ENCODE measurements at regions not wholly inside any gene's neighbourhood (a gene's known extent, or its start where the extent isn't known, plus 50 kb on each side); places are given as distances from the start of the nearest gene placed in this dataset.

- TF ChIP-seq CTCF (IDR thresholded peaks at IDR 0.05) (no peak), POLR2AphosphoS5 (IDR thresholded peaks at IDR 0.05) (no peak)
These were observed 58.6 kb downstream of the LIG4 start for GRCh38 chr13:108156749-108157148.

Measured in breast epithelium (tissue), 3 donors.